Smooth muscle cell (in vitro differentiated cells): ENCODE measurements at regions not wholly inside any gene's neighbourhood (a gene's known extent, or its start where the extent isn't known, plus 50 kb on each side); places are given as distances from the start of the nearest gene placed in this dataset.

ENCODE experiments used
- DNase-seq: peaks from one replicate; lab custom pipeline; 2025; ENCODE audit not compliant: unreplicated experiment; lab: John Stamatoyannopoulos, UW
- H2AFZ ChIP-seq: fragments of 200-600 bp; sonication (generic); 2 replicates; pipeline ENCODE4 v1.6.0; 2016; ENCODE audit warnings: antibody characterized with exemption, low read depth, mild to moderate bottlenecking
- H3F3A ChIP-seq: fragments of 200-600 bp; sonication (generic); 2 replicates; pipeline ENCODE4 v1.6.0; 2017; ENCODE audit warnings: antibody characterized with exemption, low read depth
- H3K27ac ChIP-seq: fragments of 200-600 bp; sonication (generic); 2 replicates; pipeline ENCODE4 v1.5.1; 2016; ENCODE audit warnings: low read depth, mild to moderate bottlenecking
- H3K27me3 ChIP-seq: fragments of 200-600 bp; sonication (generic); 2 replicates; pipeline ENCODE4 v1.6.1; 2016; ENCODE audit warnings: low read depth, mild to moderate bottlenecking
- H3K36me3 ChIP-seq: fragments of 200-600 bp; sonication (generic); 2 replicates; pipeline ENCODE4 v1.5.1; 2016; ENCODE audit warnings: low read depth
- H3K4me1 ChIP-seq: fragments of 200-600 bp; sonication (generic); 2 replicates; pipeline ENCODE4 v1.5.1; 2016; ENCODE audit warnings: low read depth
- H3K4me2 ChIP-seq: fragments of 200-600 bp; sonication (generic); 2 replicates; pipeline ENCODE4 v1.6.0; 2016; ENCODE audit warnings: mild to moderate bottlenecking
- H3K4me3 ChIP-seq: fragments of 200-600 bp; sonication (generic); 2 replicates; pipeline ENCODE4 v1.5.1; 2016; ENCODE audit warnings: mild to moderate bottlenecking
- H3K79me2 ChIP-seq: fragments of 200-600 bp; sonication (generic); 2 replicates; pipeline ENCODE4 v1.6.0; 2016; ENCODE audit warnings: low read depth, mild to moderate bottlenecking
- H3K9ac ChIP-seq: fragments of 200-600 bp; sonication (generic); 2 replicates; pipeline ENCODE4 v1.6.0; 2016; ENCODE audit warnings: low read depth
- H3K9me3 ChIP-seq: fragments of 200-600 bp; sonication (generic); replicated peaks from 2 replicates; pipeline ENCODE4 v1.5.1; 2016; ENCODE audit warnings: low read depth
- H4K20me1 ChIP-seq: fragments of 200-600 bp; sonication (generic); 2 replicates; pipeline ENCODE4 v1.6.0; 2016; ENCODE audit warnings: low read depth
- CTCF ChIP-seq: fragments of 200-600 bp; sonication (generic); IDR thresholded peaks from 2 replicates; pipeline ENCODE4 v1.5.1; 2017; ENCODE audit warnings: borderline replicate concordance, mild to moderate bottlenecking, antibody characterized with exemption; ENCODE audit not compliant: insufficient read depth, poor library complexity, severe bottlenecking
- WGBS: methylation state at CpG from one replicate; pipeline ENCODE4 v1.1.7; 2016; ENCODE audit warnings: low lambda C conversion rate; 5-methylcytosine and 5-hydroxymethylcytosine counted together

- Histone ChIP-seq H3K4me2 (no peak overlapping the region), H3K9ac (no peak overlapping the region), H2AFZ (no peak overlapping the region), H3F3A (no peaks in the 10 kb centered on the region), H3K9me3 (no peaks in the 10 kb centered on the region), H3K36me3 (no peaks in the 10 kb centered on the region), H3K4me1 (no peaks in the 10 kb centered on the region), H3K4me3 (no peak overlapping the region), H4K20me1 (no peaks in the 10 kb centered on the region), H3K27ac (no peak overlapping the region), H3K27me3 (no peaks in the 10 kb centered on the region), H3K79me2 (no peaks in the 10 kb centered on the region)
- no peak for DNase-seq
- TF ChIP-seq CTCF = no peak
- 77% methylated on average over 3 of the region's 3 CpGs for WGBS
These were observed 831.1 kb upstream of the PRMT6 start for GRCh38 chr1:106225403-106225802.

- WGBS = 40% methylated on average over 1 of the region's 1 CpG
- no peak overlapping the region for H3K4me2 ChIP-seq
- no peaks in the 10 kb centered on the region for H3K79me2 ChIP-seq
- no peak overlapping the region for H3K4me3 ChIP-seq
- H3K27me3 ChIP-seq = no peaks in the 10 kb centered on the region
- no peak overlapping the region for H3K27ac ChIP-seq
- no peak overlapping the region for H3K9ac ChIP-seq
- H3F3A ChIP-seq = no peaks in the 10 kb centered on the region
- DNase-seq = no peak
- H3K36me3 ChIP-seq = no peaks in the 10 kb centered on the region
- no peaks in the 10 kb centered on the region for H3K9me3 ChIP-seq
- no peaks in the 10 kb centered on the region for H4K20me1 ChIP-seq
- no peak for TF ChIP-seq CTCF
- no peaks in the 10 kb centered on the region for H3K4me1 ChIP-seq
- no peak overlapping the region for H2AFZ ChIP-seq
These were observed 829.9 kb upstream of the PRMT6 start for GRCh38 chr1:106226550-106226949.

GRCh38 chr1:106232128-106232527 lies 824.3 kb upstream of the PRMT6 start:
- no peak overlapping the region for H3K27ac ChIP-seq

More at GRCh38 chr1:106232128-106232527, 824.3 kb upstream of the PRMT6 start:
- H3K27me3 ChIP-seq = no peaks in the 10 kb centered on the region
- H3K4me3 ChIP-seq = no peak overlapping the region
- H3F3A ChIP-seq = no peaks in the 10 kb centered on the region
- no peak overlapping the region for H3K4me2 ChIP-seq
- H3K4me1 ChIP-seq = no peaks in the 10 kb centered on the region
- DNase-seq = no peak
- H3K36me3 ChIP-seq = no peaks in the 10 kb centered on the region
- TF ChIP-seq CTCF = no peak
- H4K20me1 ChIP-seq = no peaks in the 10 kb centered on the region
- no peaks in the 10 kb centered on the region for H3K9me3 ChIP-seq
- 84% methylated on average over 1 of the region's 1 CpG for WGBS
- H3K79me2 ChIP-seq = no peaks in the 10 kb centered on the region
- H2AFZ ChIP-seq = no peak overlapping the region
- no peak overlapping the region for H3K9ac ChIP-seq
